Activated CD4-positive, alpha-beta T cell treated with anti-CD3 and anti-CD28 coated beads, Interleukin-2, amount 10 ng/mL, durations not matched to agents 7 days and 5 days (primary cell): ENCODE measurements at regions not wholly inside any gene's neighbourhood (a gene's known extent, or its start where the extent isn't known, plus 50 kb on each side); places are given as distances from the start of the nearest gene placed in this dataset.

ENCODE experiments used
- CTCF ChIA-PET: fragments of 350-600 bp; sonication (Branson Sonifier 250); formaldehyde crosslinking; loops from one replicate; lab custom pipeline; 2021; ENCODE audit warnings: antibody characterized with exemption; lab: Charles Lee
- POLR2A ChIA-PET: fragments of 350-600 bp; sonication (Branson Sonifier 250); formaldehyde crosslinking; loops from one replicate; lab custom pipeline; 2021; ENCODE audit warnings: antibody characterized with exemption; lab: Charles Lee
- DNase-seq: peaks from one replicate; pipeline ENCODE4 v3.0.0-alpha.2; 2020
- H3K27ac Mint-ChIP-seq: one replicate; pipeline ENCODE4 v1.8.0; 2021; ENCODE audit warnings: mild to moderate bottlenecking, moderate library complexity, mixed read lengths
- H3K27me3 Mint-ChIP-seq: one replicate; pipeline ENCODE4 v1.8.0; 2021; ENCODE audit warnings: mixed read lengths
- H3K36me3 Mint-ChIP-seq: one replicate; pipeline ENCODE4 v1.8.0; 2021; ENCODE audit warnings: low read depth, mixed read lengths
- H3K4me1 Mint-ChIP-seq: one replicate; pipeline ENCODE4 v1.8.0; 2021; ENCODE audit warnings: mixed read lengths
- H3K4me3 Mint-ChIP-seq: one replicate; pipeline ENCODE4 v1.8.0; 2021; ENCODE audit warnings: mild to moderate bottlenecking, moderate library complexity, mixed read lengths
- H3K9me3 Mint-ChIP-seq: one replicate; pipeline ENCODE4 v1.8.0; 2021; ENCODE audit warnings: mixed read lengths

DNA sequence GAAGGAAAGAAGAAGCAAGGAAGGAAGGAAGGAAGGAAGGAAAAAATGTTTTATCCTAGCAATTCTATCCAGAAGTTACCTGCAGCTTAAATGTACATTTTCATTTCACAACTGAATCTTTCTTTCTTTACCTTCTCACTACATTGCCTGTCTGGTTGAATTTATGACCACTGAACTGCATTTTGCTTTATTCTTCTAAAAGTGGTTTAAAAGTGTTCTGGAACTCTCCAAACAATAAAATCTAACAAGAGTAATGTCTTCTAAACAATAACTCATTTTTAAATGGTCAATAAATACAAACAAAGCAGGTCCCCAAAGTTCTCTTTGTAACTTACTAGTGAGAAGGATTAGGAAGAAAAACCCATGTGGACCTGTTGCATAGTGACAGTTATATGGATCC is 587.5 kb upstream of the NEGR1 start:
- ChIA-PET POLR2A (no interaction called here), CTCF (interaction anchor here (1.2 kb wide), 1 partner anchor 22 kb away, joined by 3 read pairs; no protein-coding TSS in a partner anchor)
- no peak for DNase-seq
- H3K36me3 Mint-ChIP-seq: no peaks in the 10 kb centered on the region
- no peaks in the 10 kb centered on the region for H3K9me3 Mint-ChIP-seq
- H3K4me1 Mint-ChIP-seq: no peaks in the 10 kb centered on the region
- no peak overlapping the region for H3K27ac Mint-ChIP-seq
- H3K4me3 Mint-ChIP-seq: no peak overlapping the region
- H3K27me3 Mint-ChIP-seq: no peaks in the 10 kb centered on the region

- POLR2A ChIA-PET: no interaction called here
- no peaks in the 10 kb centered on the region for H3K9me3 Mint-ChIP-seq
- no peaks in the 10 kb centered on the region for H3K36me3 Mint-ChIP-seq
- no peak overlapping the region for H3K27ac Mint-ChIP-seq
- H3K4me1 Mint-ChIP-seq: no peaks in the 10 kb centered on the region
- DNase-seq: no peak
- no peaks in the 10 kb centered on the region for H3K27me3 Mint-ChIP-seq
- CTCF ChIA-PET: interaction anchor here (1.0 to 1.2 kb wide), 2 partner anchors 9 to 23 kb away, joined by 3 read pairs; no protein-coding TSS in a partner anchor
- no peak overlapping the region for H3K4me3 Mint-ChIP-seq
These were observed 587.1 kb upstream of the NEGR1 start for GRCh38 chr1:72869441-72869840.

DNA sequence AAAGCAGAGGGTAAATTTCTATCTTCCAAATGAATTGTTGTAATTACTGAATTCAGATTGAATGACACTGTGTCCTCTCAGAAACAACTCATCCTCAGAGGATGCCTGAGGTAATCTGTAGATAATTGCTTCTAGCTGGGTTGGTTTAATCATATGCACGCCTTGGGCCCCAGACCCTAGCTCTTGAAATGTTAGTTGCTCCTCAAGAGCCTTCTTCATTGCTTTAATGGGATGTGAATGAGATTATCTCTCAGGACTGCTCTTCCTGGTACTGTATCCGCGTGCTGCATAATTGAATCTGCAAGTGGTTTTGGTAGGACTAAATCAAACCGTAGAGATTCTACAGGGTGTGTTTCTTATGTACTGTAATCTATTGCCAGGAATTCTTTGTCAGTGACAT is 569.3 kb upstream of the NEGR1 start:
- H3K36me3 Mint-ChIP-seq: no peaks in the 10 kb centered on the region
- no peaks in the 10 kb centered on the region for H3K9me3 Mint-ChIP-seq
- no peak for DNase-seq
- H3K27ac Mint-ChIP-seq: no peak overlapping the region
- H3K27me3 Mint-ChIP-seq: no peaks in the 10 kb centered on the region
- no peaks in the 10 kb centered on the region for H3K4me1 Mint-ChIP-seq
- ChIA-PET CTCF (no interaction called here), POLR2A (no interaction called here)
- H3K4me3 Mint-ChIP-seq: no peak overlapping the region

GRCh38 chr1:72848997-72849396 is 566.7 kb upstream of the NEGR1 start:
- no peaks in the 10 kb centered on the region for H3K36me3 Mint-ChIP-seq
- DNase-seq: no peak
- POLR2A ChIA-PET: no interaction called here
- H3K4me3 Mint-ChIP-seq: no peak overlapping the region
- CTCF ChIA-PET: no interaction called here
- H3K27me3 Mint-ChIP-seq: no peaks in the 10 kb centered on the region
- H3K27ac Mint-ChIP-seq: no peak overlapping the region
- H3K9me3 Mint-ChIP-seq: no peaks in the 10 kb centered on the region
- no peaks in the 10 kb centered on the region for H3K4me1 Mint-ChIP-seq

- no peak for DNase-seq
- no peaks in the 10 kb centered on the region for H3K27me3 Mint-ChIP-seq
- CTCF ChIA-PET: no interaction called here
- H3K36me3 Mint-ChIP-seq: no peaks in the 10 kb centered on the region
- no peak overlapping the region for H3K4me3 Mint-ChIP-seq
- no peak overlapping the region for H3K27ac Mint-ChIP-seq
- peaks cover 3% of the 10 kb centered on the region for H3K9me3 Mint-ChIP-seq
- H3K4me1 Mint-ChIP-seq: no peaks in the 10 kb centered on the region
- POLR2A ChIA-PET: no interaction called here
These were observed 565.3 kb upstream of the NEGR1 start for GRCh38 chr1:72847651-72848050.

- Mint-ChIP-seq H3K4me3 (no peak overlapping the region), H3K36me3 (no peaks in the 10 kb centered on the region), H3K27ac (no peak overlapping the region), H3K27me3 (no peaks in the 10 kb centered on the region), H3K4me1 (no peaks in the 10 kb centered on the region), H3K9me3 (peaks cover 3% of the 10 kb centered on the region)
- POLR2A ChIA-PET: no interaction called here
- CTCF ChIA-PET: no interaction called here
- no peak for DNase-seq
These were observed 564.3 kb upstream of the NEGR1 start for GRCh38 chr1:72846476-72847278.

GRCh38 chr1:72845981-72846380 is 563.6 kb upstream of the NEGR1 start:
- Mint-ChIP-seq H3K27ac (no peak overlapping the region), H3K27me3 (no peaks in the 10 kb centered on the region), H3K9me3 (peaks cover 3% of the 10 kb centered on the region), H3K4me3 (no peak overlapping the region), H3K36me3 (no peaks in the 10 kb centered on the region), H3K4me1 (no peaks in the 10 kb centered on the region)
- CTCF ChIA-PET: no interaction called here
- DNase-seq: no peak
- POLR2A ChIA-PET: no interaction called here

- Mint-ChIP-seq H3K9me3 (peaks cover 3% of the 10 kb centered on the region), H3K27ac (no peak overlapping the region), H3K4me3 (no peak overlapping the region), H3K4me1 (no peaks in the 10 kb centered on the region), H3K27me3 (no peaks in the 10 kb centered on the region), H3K36me3 (no peaks in the 10 kb centered on the region)
- CTCF ChIA-PET: no interaction called here
- DNase-seq: no peak
- POLR2A ChIA-PET: no interaction called here
These were observed 563.0 kb upstream of the NEGR1 start for GRCh38 chr1:72845381-72845780.

DNA sequence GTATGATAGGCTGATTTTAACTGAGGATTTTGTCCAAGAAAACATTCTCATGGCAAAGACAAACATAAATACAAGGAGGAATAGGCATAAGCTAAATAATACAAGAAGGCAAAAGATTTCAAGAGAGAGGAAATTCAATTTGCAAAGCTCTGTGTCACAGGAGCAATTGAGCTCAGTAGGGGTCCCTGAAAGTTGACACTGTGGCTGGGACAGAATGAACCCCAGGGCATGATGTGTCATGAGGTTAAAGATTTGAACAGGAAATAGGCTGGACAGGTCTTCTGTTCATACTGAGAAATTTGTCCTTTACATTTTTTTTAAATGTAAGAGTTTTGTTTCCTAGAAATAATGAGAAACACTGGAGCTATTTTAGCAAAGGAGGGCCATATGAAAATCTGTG is 555.4 kb upstream of the NEGR1 start:
- H3K27me3 Mint-ChIP-seq: no peaks in the 10 kb centered on the region
- H3K27ac Mint-ChIP-seq: no peak overlapping the region
- no peaks in the 10 kb centered on the region for H3K4me1 Mint-ChIP-seq
- no peak overlapping the region for H3K4me3 Mint-ChIP-seq
- POLR2A ChIA-PET: no interaction called here
- CTCF ChIA-PET: no interaction called here
- H3K9me3 Mint-ChIP-seq: peaks cover 15% of the 10 kb centered on the region
- H3K36me3 Mint-ChIP-seq: no peaks in the 10 kb centered on the region
- no peak for DNase-seq

- no peak for DNase-seq
- ChIA-PET POLR2A (no interaction called here), CTCF (interaction anchor here (0.6 kb wide), 1 partner anchor 400 kb away, joined by 3 read pairs; no protein-coding TSS in a partner anchor)
- Mint-ChIP-seq H3K36me3 (no peaks in the 10 kb centered on the region), H3K27me3 (no peaks in the 10 kb centered on the region), H3K4me1 (no peaks in the 10 kb centered on the region), H3K27ac (no peak overlapping the region), H3K9me3 (peaks cover 19% of the 10 kb centered on the region), H3K4me3 (no peak overlapping the region)
These were observed 548.5 kb upstream of the NEGR1 start for GRCh38 chr1:72830606-72831390.

- POLR2A ChIA-PET: no interaction called here
- DNase-seq: no peak
- Mint-ChIP-seq H3K27ac (no peak overlapping the region), H3K4me1 (no peaks in the 10 kb centered on the region), H3K27me3 (no peaks in the 10 kb centered on the region), H3K4me3 (no peak overlapping the region), H3K9me3 (peaks cover 10% of the 10 kb centered on the region), H3K36me3 (no peaks in the 10 kb centered on the region)
- CTCF ChIA-PET: no interaction called here
These were observed 544.9 kb upstream of the NEGR1 start for GRCh38 chr1:72827278-72827677.

DNA sequence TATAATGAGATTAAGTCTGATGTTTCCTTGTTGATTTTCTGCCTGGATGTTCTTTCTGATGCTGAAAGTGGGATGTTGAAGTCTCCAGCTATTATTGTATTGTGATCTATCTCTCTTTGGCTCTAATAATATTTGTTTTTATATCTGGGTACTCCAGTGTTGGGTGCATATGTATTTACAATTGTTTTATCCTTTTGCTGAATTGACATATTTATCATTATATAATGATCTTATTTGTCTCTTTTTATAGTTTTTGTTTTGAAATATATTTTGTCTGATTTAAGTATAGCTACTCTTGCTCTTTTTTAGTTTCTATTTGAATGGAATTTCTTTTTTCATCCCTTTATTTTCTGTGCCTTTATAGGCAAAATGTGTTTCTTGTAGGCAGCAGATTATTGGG is 522.2 kb upstream of the NEGR1 start:
- no peaks in the 10 kb centered on the region for H3K36me3 Mint-ChIP-seq
- DNase-seq: no peak
- H3K27ac Mint-ChIP-seq: no peak overlapping the region
- H3K4me3 Mint-ChIP-seq: no peak overlapping the region
- H3K4me1 Mint-ChIP-seq: no peaks in the 10 kb centered on the region
- no peaks in the 10 kb centered on the region for H3K27me3 Mint-ChIP-seq
- peaks cover 3% of the 10 kb centered on the region for H3K9me3 Mint-ChIP-seq
- ChIA-PET CTCF (no interaction called here), POLR2A (no interaction called here)

GRCh38 chr1:72781038-72781437 is 498.7 kb upstream of the NEGR1 start:
- Mint-ChIP-seq H3K36me3 (no peaks in the 10 kb centered on the region), H3K27me3 (no peaks in the 10 kb centered on the region), H3K4me3 (no peak overlapping the region), H3K4me1 (no peaks in the 10 kb centered on the region), H3K9me3 (no peaks in the 10 kb centered on the region), H3K27ac (no peak overlapping the region)
- ChIA-PET POLR2A (no interaction called here), CTCF (interaction anchor here (0.8 kb wide), 1 partner anchor 26 kb away, joined by 3 read pairs; no protein-coding TSS in a partner anchor)
- DNase-seq: no peak
